ENCODE measurements at regions not wholly inside any gene's neighbourhood (a gene's known extent, or its start where the extent isn't known, plus 50 kb on each side); places are given as distances from the start of the nearest gene placed in this dataset.

DNA sequence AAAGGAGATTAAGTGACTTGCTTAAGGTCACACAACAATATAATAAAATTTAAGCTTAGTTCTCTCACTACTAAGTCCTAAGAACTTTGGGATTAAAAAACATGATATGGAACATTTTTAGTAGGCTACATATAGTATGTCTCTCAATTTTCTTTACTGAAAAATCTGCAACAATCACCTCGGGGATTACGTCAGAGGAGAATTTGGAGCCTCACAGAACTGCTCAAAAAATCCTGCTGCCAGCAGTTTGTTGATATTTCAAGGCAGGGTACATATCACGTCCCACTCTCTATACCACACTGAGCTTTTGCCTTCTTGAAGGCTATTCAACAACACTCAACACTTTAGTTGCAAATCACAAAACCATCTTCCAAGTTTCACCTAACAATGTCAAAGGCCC lies 561.6 kb upstream of the BTBD3 start:
- DNase-seq, result no peak

DNA sequence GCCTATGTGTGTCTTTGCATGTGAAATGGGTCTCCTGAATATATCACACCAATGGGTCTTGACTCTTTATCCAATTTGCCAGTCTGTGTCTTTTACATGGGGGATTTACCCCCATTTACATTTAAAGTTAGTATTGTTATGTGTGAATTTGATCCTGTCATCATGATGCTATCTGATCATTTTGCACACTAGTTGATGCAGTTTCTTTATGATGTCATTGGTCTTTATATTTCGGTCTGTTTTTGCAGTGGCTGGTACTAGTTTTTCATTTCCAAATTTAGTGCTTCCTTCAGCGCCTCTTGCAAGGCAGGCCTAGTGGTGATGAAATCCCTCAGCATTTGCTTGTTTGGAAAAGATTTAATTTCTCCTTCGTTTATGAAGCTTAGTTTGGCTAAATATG lies 555.2 kb upstream of the BTBD3 start:
- Histone ChIP-seq H3K9ac (ENCODE audit: low read length) (no peak overlapping the region), H3K79me2 (ENCODE audit: low read length) (no peaks in the 10 kb centered on the region), H3K4me3 (ENCODE audit: low read length) (no peak overlapping the region), H3K4me2 (ENCODE audit: low read depth, low read length, poor library complexity, severe bottlenecking) (no peak overlapping the region), H3K27me3 (ENCODE audit: low read length) (no peaks in the 10 kb centered on the region), H3K4me1 (ENCODE audit: low read length) (no peaks in the 10 kb centered on the region), H3K27ac (ENCODE audit: low read length) (no peak overlapping the region), H4K20me1 (ENCODE audit: insufficient read depth, low read depth, low read length) (no peaks in the 10 kb centered on the region), H3K36me3 (ENCODE audit: insufficient read depth, low read length) (no peaks in the 10 kb centered on the region), H2AFZ (ENCODE audit: low read length) (no peak overlapping the region), H3K9me2 (replicated peaks; ENCODE audit: insufficient read depth, low read length) (no peaks in the 10 kb centered on the region), H3K9me3 (ENCODE audit: low read length) (0 out of 2 replicates have a peak, but pooled peaks cover 4% of the 10 kb centered on the region)
- DNase-seq, result no peak

More for the DNA sequence above, 561.6 kb upstream of the BTBD3 start:
- no peaks in the 10 kb centered on the region for H4K20me1 ChIP-seq (ENCODE audit: insufficient read depth, low read depth, low read length)
- H3K36me3 ChIP-seq (ENCODE audit: insufficient read depth, low read length), result no peaks in the 10 kb centered on the region
- no peak overlapping the region for H3K27ac ChIP-seq (ENCODE audit: low read length)
- H3K9me2 ChIP-seq (replicated peaks; ENCODE audit: insufficient read depth, low read length), result no peaks in the 10 kb centered on the region
- no peak overlapping the region for H3K4me2 ChIP-seq (ENCODE audit: low read depth, low read length, poor library complexity, severe bottlenecking)
- H3K4me3 ChIP-seq (ENCODE audit: low read length), result no peak overlapping the region
- H2AFZ ChIP-seq (ENCODE audit: low read length), result no peak overlapping the region
- no peaks in the 10 kb centered on the region for H3K27me3 ChIP-seq (ENCODE audit: low read length)
- H3K4me1 ChIP-seq (ENCODE audit: low read length), result no peaks in the 10 kb centered on the region
- H3K9me3 ChIP-seq (ENCODE audit: low read length), result no peaks in the 10 kb centered on the region
- H3K79me2 ChIP-seq (ENCODE audit: low read length), result no peaks in the 10 kb centered on the region
- H3K9ac ChIP-seq (ENCODE audit: low read length), result no peak overlapping the region

DNA sequence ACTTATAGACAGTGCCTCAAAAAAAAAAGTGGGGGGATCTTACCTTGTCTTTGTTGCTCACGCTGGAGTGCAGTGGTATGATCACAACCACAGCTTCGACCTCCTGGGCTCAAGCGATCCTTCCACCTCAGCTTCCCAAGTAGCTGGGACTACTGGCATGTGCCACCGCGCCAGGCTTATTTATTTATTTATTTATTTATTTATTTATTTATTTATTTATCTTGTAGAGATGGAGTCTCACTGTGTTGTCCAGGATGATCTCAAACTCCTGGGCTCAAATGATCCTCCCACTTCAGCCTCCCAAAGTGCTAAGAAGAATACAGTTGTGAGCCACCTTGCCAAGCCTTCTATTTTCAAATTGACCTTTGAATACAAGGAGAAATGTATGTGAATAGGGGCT lies 553.0 kb upstream of the BTBD3 start:
- no peaks in the 10 kb centered on the region for H3K9me2 ChIP-seq (replicated peaks; ENCODE audit: insufficient read depth, low read length)
- H3K27me3 ChIP-seq (ENCODE audit: low read length), result no peaks in the 10 kb centered on the region
- H3K36me3 ChIP-seq (ENCODE audit: insufficient read depth, low read length), result no peaks in the 10 kb centered on the region

DNA sequence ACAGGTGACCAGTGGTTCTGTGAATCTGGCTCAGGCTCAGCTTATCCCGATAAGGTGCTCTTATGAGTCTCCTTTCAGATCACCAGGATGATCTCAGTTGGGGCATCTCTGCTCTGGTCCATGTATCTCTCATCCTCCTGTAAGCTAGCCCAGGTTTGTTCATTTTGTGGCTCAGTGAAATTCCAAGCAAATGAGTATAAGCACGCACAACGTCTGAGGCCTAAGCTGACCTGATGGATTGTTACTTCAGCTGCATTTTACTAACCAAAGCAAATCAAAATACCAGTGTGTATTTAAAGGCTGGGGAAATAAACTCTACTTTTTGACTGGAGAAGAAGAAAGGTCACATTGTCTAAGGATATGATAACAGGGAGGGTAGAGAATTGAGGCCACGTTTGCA lies 551.0 kb upstream of the BTBD3 start:
- Histone ChIP-seq H3K4me1 (ENCODE audit: low read length) (no peaks in the 10 kb centered on the region), H3K4me3 (ENCODE audit: low read length) (no peak overlapping the region), H3K36me3 (ENCODE audit: insufficient read depth, low read length) (no peaks in the 10 kb centered on the region), H3K4me2 (ENCODE audit: low read depth, low read length, poor library complexity, severe bottlenecking) (no peak overlapping the region), H3K27ac (ENCODE audit: low read length) (no peak overlapping the region), H3K79me2 (ENCODE audit: low read length) (no peaks in the 10 kb centered on the region), H3K9me2 (replicated peaks; ENCODE audit: insufficient read depth, low read length) (no peaks in the 10 kb centered on the region), H3K9ac (ENCODE audit: low read length) (no peak overlapping the region), H3K27me3 (ENCODE audit: low read length) (no peaks in the 10 kb centered on the region), H4K20me1 (ENCODE audit: insufficient read depth, low read depth, low read length) (no peaks in the 10 kb centered on the region), H2AFZ (ENCODE audit: low read length) (no peak overlapping the region), H3K9me3 (ENCODE audit: low read length) (peaks cover 15% of the 10 kb centered on the region)
- no peak for DNase-seq

More for the DNA sequence above, 553.0 kb upstream of the BTBD3 start:
- no peak overlapping the region for H3K4me3 ChIP-seq (ENCODE audit: low read length)
- H4K20me1 ChIP-seq (ENCODE audit: insufficient read depth, low read depth, low read length), result no peaks in the 10 kb centered on the region
- no peak for DNase-seq
- no peaks in the 10 kb centered on the region for H3K4me1 ChIP-seq (ENCODE audit: low read length)
- H3K27ac ChIP-seq (ENCODE audit: low read length), result no peak overlapping the region
- no peak overlapping the region for H2AFZ ChIP-seq (ENCODE audit: low read length)
- H3K4me2 ChIP-seq (ENCODE audit: low read depth, low read length, poor library complexity, severe bottlenecking), result no peak overlapping the region
- H3K79me2 ChIP-seq (ENCODE audit: low read length), result no peaks in the 10 kb centered on the region
- no peak overlapping the region for H3K9ac ChIP-seq (ENCODE audit: low read length)
- H3K9me3 ChIP-seq (ENCODE audit: low read length), result peaks cover 14% of the 10 kb centered on the region

DNA sequence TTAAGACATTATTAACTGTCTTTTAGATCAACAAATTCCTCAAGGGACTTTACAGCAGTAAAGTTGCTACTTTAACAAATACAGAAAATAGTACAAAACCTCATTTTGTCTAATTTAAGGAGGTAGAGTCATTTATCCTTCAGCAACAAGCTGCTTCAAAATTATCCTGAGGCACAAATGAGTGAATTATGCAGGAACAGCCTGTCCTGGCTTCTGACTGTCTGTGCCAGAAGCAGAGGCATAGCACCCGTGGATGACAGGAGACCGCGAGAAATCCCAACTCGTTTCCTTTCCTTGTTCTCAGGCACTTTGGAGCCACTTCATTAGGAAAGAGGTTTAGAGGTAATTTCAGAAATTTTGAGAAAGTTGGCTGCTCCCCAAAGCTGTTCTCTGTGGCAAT lies 549.2 kb upstream of the BTBD3 start:
- no peak for DNase-seq
- no peaks in the 10 kb centered on the region for H3K36me3 ChIP-seq (ENCODE audit: insufficient read depth, low read length)
- H2AFZ ChIP-seq (ENCODE audit: low read length), result no peak overlapping the region
- H3K4me2 ChIP-seq (ENCODE audit: low read depth, low read length, poor library complexity, severe bottlenecking), result no peak overlapping the region
- no peaks in the 10 kb centered on the region; the same call in 1 of the 2 replicates for H3K9me2 ChIP-seq (replicated peaks; ENCODE audit: insufficient read depth, low read length)
- no peaks in the 10 kb centered on the region for H3K4me1 ChIP-seq (ENCODE audit: low read length)
- no peaks in the 10 kb centered on the region for H3K27me3 ChIP-seq (ENCODE audit: low read length)
- H3K27ac ChIP-seq (ENCODE audit: low read length), result no peak overlapping the region
- no peaks in the 10 kb centered on the region for H4K20me1 ChIP-seq (ENCODE audit: insufficient read depth, low read depth, low read length)
- H3K9ac ChIP-seq (ENCODE audit: low read length), result no peak overlapping the region
- H3K79me2 ChIP-seq (ENCODE audit: low read length), result no peaks in the 10 kb centered on the region
- H3K9me3 ChIP-seq (ENCODE audit: low read length), result peaks cover 15% of the 10 kb centered on the region
- H3K4me3 ChIP-seq (ENCODE audit: low read length), result no peak overlapping the region

DNA sequence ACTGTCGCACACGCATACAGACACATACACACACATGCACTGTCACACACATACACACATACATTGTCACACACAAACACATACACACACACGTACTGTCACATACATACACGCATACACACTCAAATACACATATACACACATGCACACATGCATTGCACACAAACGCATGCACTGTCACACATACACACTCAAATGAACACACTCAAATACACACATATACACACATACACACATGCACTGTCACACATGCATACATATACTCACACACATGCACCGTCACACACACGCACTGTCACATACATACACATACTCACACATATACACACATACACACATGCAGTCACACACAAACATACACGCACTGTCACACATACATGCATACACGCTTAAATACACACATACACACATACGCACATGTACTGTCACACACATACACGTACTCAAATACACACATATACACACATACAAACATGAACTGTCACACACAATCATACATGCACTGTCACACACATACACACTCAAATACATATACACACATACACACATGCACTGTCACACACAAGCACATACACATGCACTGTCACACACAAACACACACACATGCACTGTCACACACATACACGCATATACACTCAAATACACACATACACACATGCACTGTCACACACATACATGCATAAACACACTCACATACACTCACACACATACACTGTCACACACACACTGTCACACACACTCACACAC lies 548.6 kb upstream of the BTBD3 start:
- no peak overlapping the region for H3K4me2 ChIP-seq (ENCODE audit: low read depth, low read length, poor library complexity, severe bottlenecking)
- no peak overlapping the region for H3K4me3 ChIP-seq (ENCODE audit: low read length)
- H3K4me1 ChIP-seq (ENCODE audit: low read length), result no peaks in the 10 kb centered on the region
- H4K20me1 ChIP-seq (ENCODE audit: insufficient read depth, low read depth, low read length), result no peaks in the 10 kb centered on the region
- H2AFZ ChIP-seq (ENCODE audit: low read length), result no peak overlapping the region
- no peaks in the 10 kb centered on the region; the same call in 1 of the 2 replicates for H3K9me2 ChIP-seq (replicated peaks; ENCODE audit: insufficient read depth, low read length)
- H3K36me3 ChIP-seq (ENCODE audit: insufficient read depth, low read length), result no peaks in the 10 kb centered on the region
- H3K9me3 ChIP-seq (ENCODE audit: low read length), result peaks cover 15% of the 10 kb centered on the region
- H3K27me3 ChIP-seq (ENCODE audit: low read length), result no peaks in the 10 kb centered on the region
- H3K79me2 ChIP-seq (ENCODE audit: low read length), result no peaks in the 10 kb centered on the region
- DNase-seq, result no peak
- no peak overlapping the region for H3K9ac ChIP-seq (ENCODE audit: low read length)
- H3K27ac ChIP-seq (ENCODE audit: low read length), result no peak overlapping the region

DNA sequence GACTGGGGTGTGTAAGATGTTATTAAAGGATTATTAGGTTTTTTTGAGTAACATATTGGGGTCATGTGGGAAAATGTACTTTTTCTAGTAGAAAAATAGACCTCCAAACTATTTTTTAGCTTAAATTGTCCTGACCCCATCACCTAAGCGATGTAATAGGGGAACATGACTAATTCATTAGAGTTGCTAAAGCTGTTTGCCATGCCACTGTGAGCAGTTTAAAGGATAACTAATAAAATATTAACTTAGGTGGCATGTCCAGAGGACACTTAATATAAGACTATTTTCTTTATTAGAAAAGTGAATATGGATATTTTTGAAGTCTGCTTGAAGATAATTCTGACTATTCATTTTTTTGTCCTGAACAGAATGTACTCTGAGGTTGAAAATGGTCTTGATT lies 545.9 kb upstream of the BTBD3 start:
- DNase-seq, result no peak
- Histone ChIP-seq H3K9me3 (ENCODE audit: low read length) (peaks cover 15% of the 10 kb centered on the region), H3K4me2 (ENCODE audit: low read depth, low read length, poor library complexity, severe bottlenecking) (no peak overlapping the region), H3K27ac (ENCODE audit: low read length) (no peak overlapping the region), H3K4me3 (ENCODE audit: low read length) (no peak overlapping the region), H3K79me2 (ENCODE audit: low read length) (no peaks in the 10 kb centered on the region), H3K9me2 (replicated peaks; ENCODE audit: insufficient read depth, low read length) (no peaks in the 10 kb centered on the region; the same call in 1 of the 2 replicates), H3K36me3 (ENCODE audit: insufficient read depth, low read length) (no peaks in the 10 kb centered on the region), H3K9ac (ENCODE audit: low read length) (no peak overlapping the region), H3K4me1 (ENCODE audit: low read length) (no peaks in the 10 kb centered on the region), H2AFZ (ENCODE audit: low read length) (no peak overlapping the region), H3K27me3 (ENCODE audit: low read length) (no peaks in the 10 kb centered on the region), H4K20me1 (ENCODE audit: insufficient read depth, low read depth, low read length) (no peaks in the 10 kb centered on the region)

DNA sequence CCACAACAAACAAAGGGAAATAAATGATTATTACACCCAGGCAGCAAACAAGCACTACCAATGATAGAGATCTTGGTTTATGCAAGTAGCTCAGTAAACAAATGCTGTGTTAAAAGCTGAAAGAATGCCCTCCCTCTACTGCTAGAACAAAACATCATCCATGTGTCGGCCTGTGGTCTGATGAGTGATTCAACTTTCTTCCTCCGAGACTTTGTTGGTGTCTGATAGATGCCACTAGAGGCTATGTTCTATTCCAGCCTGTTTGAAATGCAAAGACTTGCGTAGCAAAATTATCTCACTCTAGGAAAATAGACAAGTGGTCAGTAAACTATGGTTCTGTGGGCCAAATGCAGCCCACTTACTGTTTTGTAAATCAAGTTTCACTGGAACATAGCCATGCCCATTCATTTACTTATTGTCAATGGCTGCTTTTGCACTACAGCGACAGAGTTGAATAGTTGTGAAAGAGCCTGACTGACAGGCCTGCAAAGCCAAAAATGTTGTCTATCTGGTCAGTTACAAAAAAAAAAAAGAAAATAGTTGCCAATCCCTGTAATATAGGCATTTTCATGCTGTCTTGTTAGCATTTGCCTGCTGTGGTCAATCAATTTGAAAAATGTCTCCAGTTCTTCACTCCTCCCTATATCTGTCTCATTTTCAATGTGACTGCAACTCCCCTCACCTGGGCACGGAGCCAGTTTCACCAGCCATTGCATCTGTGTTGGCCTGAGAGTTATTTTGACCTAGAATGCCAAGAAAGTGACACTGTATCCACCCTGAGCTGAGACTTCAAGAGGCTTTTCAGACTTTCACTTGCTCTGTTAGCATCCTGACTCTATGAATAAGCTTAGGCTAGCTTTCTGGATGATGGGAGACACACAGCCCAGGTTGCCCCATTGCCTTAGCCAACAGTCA lies 544.6 kb upstream of the BTBD3 start:
- DNase-seq, result no peak
- Histone ChIP-seq H3K79me2 (ENCODE audit: low read length) (no peaks in the 10 kb centered on the region), H3K36me3 (ENCODE audit: insufficient read depth, low read length) (no peaks in the 10 kb centered on the region), H3K9ac (ENCODE audit: low read length) (no peak overlapping the region), H3K27me3 (ENCODE audit: low read length) (no peaks in the 10 kb centered on the region), H3K4me3 (ENCODE audit: low read length) (no peak overlapping the region), H3K27ac (ENCODE audit: low read length) (no peak overlapping the region), H4K20me1 (ENCODE audit: insufficient read depth, low read depth, low read length) (no peaks in the 10 kb centered on the region), H3K9me2 (replicated peaks; ENCODE audit: insufficient read depth, low read length) (no peaks in the 10 kb centered on the region; the same call in 1 of the 2 replicates), H2AFZ (ENCODE audit: low read length) (no peak overlapping the region), H3K4me2 (ENCODE audit: low read depth, low read length, poor library complexity, severe bottlenecking) (no peak overlapping the region), H3K4me1 (ENCODE audit: low read length) (no peaks in the 10 kb centered on the region), H3K9me3 (ENCODE audit: low read length) (peaks cover 10% of the 10 kb centered on the region)
